HCT116 (cell line): ENCODE measurements at regions not wholly inside any gene's neighbourhood (a gene's known extent, or its start where the extent isn't known, plus 50 kb on each side); places are given as distances from the start of the nearest gene placed in this dataset.

Source experiments
- CEBPB ChIP-seq: IDR thresholded peaks from 2 replicates; pipeline ENCODE4 v1.6.1; 2012; ENCODE audit warnings: low read depth
- CTCF ChIP-seq, 3 experiments: fragments of 200-600 bp in 1 of 3; sonication (generic) in 1 of 3; IDR thresholded peaks in 2 of 3; conservative IDR thresholded peaks in 1 of 3; 2 replicates each; pipeline ENCODE4 v1.5.1; 2012 to 2017; ENCODE audit warnings: low read depth in 2 of 3, low read length in 2 of 3, antibody characterized with exemption in 1 of 3, borderline replicate concordance in 1 of 3, control low read depth in 1 of 3, mild to moderate bottlenecking in 1 of 3, mixed read lengths in 1 of 3, mixed run types in 1 of 3, moderate library complexity in 1 of 3; ENCODE audit not compliant: insufficient read depth in 1 of 3
- EGR1 ChIP-seq: IDR thresholded peaks from 2 replicates; pipeline ENCODE4 v1.6.1; 2012; ENCODE audit warnings: low read depth
- EZH2 ChIP-seq: fragments of 200-600 bp; sonication (generic); IDR thresholded peaks from 2 replicates; pipeline ENCODE4 v1.6.1; 2017; ENCODE audit warnings: antibody characterized with exemption, mixed run types
- FOSL1 ChIP-seq: IDR thresholded peaks from 2 replicates; pipeline ENCODE4 v1.6.1; 2012; ENCODE audit warnings: low read depth
- JUND ChIP-seq: IDR thresholded peaks from 2 replicates; pipeline ENCODE4 v1.6.1; 2012
- MAX ChIP-seq: IDR thresholded peaks from 2 replicates; pipeline ENCODE4 v1.6.1; 2012
- POLR2A ChIP-seq: IDR thresholded peaks from 2 replicates; pipeline ENCODE4 v1.7.0; 2011; ENCODE audit warnings: borderline replicate concordance; ENCODE audit not compliant: insufficient read depth, insufficient read length; ENCODE audit errors: extremely low read depth
- POLR2AphosphoS5 ChIP-seq: IDR thresholded peaks from 2 replicates; pipeline ENCODE4 v1.6.1; 2011; ENCODE audit warnings: mild to moderate bottlenecking, low read depth, low read length, moderate library complexity
- RAD21 ChIP-seq: IDR thresholded peaks from 2 replicates; pipeline ENCODE4 v1.6.1; 2012; ENCODE audit warnings: low read depth, mild to moderate bottlenecking
- REST ChIP-seq: IDR thresholded peaks from 2 replicates; pipeline ENCODE4 v1.6.1; 2012; ENCODE audit warnings: low read depth
- SIN3A ChIP-seq: IDR thresholded peaks from 2 replicates; pipeline ENCODE4 v1.6.1; 2012; ENCODE audit warnings: low read depth
- SP1 ChIP-seq: IDR thresholded peaks from 2 replicates; pipeline ENCODE4 v1.6.1; 2012; ENCODE audit warnings: low read depth
- TCF7L2 ChIP-seq: IDR thresholded peaks from 2 replicates; pipeline ENCODE4 v1.7.0; 2011; ENCODE audit warnings: borderline replicate concordance, inconsistent platforms; ENCODE audit not compliant: insufficient read depth, insufficient read length; ENCODE audit errors: extremely low read depth

GRCh38 chr20:61104232-61104631 is 147.8 kb upstream of the CDH4 start:
- TF ChIP-seq CTCF (IDR thresholded peaks at IDR 0.05 in 2 of 3, conservative IDR thresholded peaks at IDR 0.05 in 1 of 3; ENCODE audit: borderline replicate concordance in 1 of 3, insufficient read depth in 1 of 3, low read depth in 2 of 3, low read length in 2 of 3) (no peak), SIN3A (no peak), CEBPB (no peak), EZH2 (no peak), MAX (no peak), POLR2A (no peak), EGR1 (no peak), REST (no peak), TCF7L2 (no peak), FOSL1 (no peak), SP1 (no peak), POLR2AphosphoS5 (no peak), RAD21 (no peak), JUND (no peak)
